ENCODE measurements at regions not wholly inside any gene's neighbourhood (a gene's known extent, or its start where the extent isn't known, plus 50 kb on each side); places are given as distances from the start of the nearest gene placed in this dataset.

DNA sequence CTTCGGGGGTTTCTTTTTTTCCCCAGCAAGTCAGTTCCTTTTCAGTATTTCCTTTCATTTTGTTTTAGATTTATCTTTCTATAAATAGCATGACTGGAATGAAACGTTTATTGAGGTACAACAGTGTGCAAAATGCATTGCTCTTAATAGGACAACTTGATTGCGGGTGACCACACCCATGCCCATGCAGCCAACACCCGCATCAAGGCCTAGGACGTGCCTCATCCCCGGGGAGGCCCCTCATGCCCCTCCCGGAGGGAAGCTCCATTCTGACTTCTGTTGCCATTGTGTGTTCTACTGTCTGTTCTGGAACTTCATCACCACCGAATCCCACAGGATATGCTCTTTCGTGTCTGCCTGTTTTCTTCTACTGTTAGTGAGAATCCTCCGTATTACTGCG lies 82.2 kb downstream of the RPS6KA4 start:
- no peak for DNase-seq (ENCODE audit: low read depth)
- TF ChIP-seq, protein P1, sequence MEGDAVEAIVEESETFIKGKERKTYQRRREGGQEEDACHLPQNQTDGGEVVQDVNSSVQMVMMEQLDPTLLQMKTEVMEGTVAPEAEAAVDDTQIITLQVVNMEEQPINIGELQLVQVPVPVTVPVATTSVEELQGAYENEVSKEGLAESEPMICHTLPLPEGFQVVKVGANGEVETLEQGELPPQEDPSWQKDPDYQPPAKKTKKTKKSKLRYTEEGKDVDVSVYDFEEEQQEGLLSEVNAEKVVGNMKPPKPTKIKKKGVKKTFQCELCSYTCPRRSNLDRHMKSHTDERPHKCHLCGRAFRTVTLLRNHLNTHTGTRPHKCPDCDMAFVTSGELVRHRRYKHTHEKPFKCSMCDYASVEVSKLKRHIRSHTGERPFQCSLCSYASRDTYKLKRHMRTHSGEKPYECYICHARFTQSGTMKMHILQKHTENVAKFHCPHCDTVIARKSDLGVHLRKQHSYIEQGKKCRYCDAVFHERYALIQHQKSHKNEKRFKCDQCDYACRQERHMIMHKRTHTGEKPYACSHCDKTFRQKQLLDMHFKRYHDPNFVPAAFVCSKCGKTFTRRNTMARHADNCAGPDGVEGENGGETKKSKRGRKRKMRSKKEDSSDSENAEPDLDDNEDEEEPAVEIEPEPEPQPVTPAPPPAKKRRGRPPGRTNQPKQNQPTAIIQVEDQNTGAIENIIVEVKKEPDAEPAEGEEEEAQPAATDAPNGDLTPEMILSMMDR (conservative IDR thresholded peaks at IDR 0.05; ENCODE audit: control insufficient read depth, insufficient read depth, low read depth, low read length), result no peak
- no peak overlapping the region for H3K4me3 ChIP-seq (ENCODE audit: control insufficient read depth, low read depth, low read length)

DNA sequence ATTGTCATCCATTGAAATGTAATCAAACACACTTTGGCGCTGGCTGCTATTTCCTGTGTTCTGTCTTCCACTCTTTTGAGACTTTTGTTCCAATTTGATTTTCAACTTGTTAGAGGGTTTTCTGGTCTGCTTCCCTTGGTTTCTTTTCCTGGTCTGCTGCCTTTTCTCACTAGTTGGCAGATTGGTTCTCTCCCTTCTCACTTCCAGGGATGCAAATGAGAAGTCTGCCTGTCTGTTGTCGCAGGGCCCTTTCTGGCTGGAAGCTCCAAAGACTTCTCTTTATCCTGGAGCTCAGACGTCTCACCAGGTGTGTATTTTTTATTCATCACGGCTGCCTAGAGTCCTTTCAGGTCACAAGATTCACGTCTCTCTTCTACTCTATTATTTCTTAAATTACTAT lies 84.0 kb downstream of the RPS6KA4 start:
- H3K4me3 ChIP-seq (ENCODE audit: control insufficient read depth, low read depth, low read length), result no peak overlapping the region
- DNase-seq (ENCODE audit: low read depth), result no peak
- TF ChIP-seq, protein P1 (conservative IDR thresholded peaks at IDR 0.05; ENCODE audit: control insufficient read depth, insufficient read depth, low read depth, low read length), result no peak

DNA sequence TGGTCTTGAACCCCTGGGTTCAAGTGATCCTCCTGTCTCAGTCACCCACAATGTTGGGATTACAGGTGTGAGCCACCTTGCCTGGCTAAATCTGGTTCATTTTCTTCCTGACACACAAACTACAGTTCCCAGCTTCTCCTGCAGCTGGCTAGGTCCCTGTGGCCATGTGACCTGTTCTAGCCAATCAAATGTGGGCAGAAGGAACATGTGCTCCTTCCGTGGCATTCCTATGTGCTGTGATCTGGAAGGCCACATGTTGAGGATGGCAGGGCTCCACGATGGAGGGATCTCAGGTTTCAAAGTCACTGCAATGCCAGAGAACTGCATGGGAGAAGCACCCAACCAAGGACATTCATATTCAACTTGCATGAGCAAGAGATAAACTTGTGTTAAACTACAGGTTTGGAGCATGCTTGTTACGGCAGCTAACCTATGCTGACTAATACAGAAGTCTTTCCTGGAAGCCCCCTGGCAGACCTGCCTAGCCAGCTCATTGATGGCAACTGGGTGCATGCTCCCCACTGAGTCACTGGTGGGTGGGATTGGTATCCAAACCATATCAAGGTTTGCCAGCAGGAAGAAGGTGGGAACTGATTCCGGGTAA lies 86.0 kb downstream of the RPS6KA4 start:
- no peak overlapping the region for H3K4me3 ChIP-seq (ENCODE audit: control insufficient read depth, low read depth, low read length)
- DNase-seq (ENCODE audit: low read depth), result peak; percentile 50
- TF ChIP-seq, protein P1 (conservative IDR thresholded peaks at IDR 0.05; ENCODE audit: control insufficient read depth, insufficient read depth, low read depth, low read length), result no peak

DNA sequence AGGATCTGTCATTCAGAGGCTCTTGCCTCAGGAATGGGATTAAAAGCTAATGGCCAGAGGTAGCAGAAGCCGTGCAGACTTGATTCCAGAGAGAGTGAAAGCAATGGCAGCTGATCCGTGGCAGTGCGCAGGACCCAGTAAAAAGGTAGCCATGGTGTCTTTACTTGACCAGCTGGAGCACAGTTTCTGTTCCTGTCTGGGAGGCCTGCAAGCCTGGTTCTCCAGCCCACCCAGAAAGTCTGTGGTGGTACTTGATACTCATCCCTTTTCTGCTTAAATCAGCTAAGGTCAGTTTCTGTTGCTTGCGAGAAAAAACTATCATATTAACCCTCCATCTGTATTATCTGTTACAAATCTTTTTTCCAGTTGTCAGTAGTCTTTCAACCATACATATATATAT lies 86.7 kb downstream of the RPS6KA4 start:
- no peak overlapping the region for H3K4me3 ChIP-seq (ENCODE audit: control insufficient read depth, low read depth, low read length)
- TF ChIP-seq, protein P1 (conservative IDR thresholded peaks at IDR 0.05; ENCODE audit: control insufficient read depth, insufficient read depth, low read depth, low read length), result no peak
- DNase-seq (ENCODE audit: low read depth), result no peak

DNA sequence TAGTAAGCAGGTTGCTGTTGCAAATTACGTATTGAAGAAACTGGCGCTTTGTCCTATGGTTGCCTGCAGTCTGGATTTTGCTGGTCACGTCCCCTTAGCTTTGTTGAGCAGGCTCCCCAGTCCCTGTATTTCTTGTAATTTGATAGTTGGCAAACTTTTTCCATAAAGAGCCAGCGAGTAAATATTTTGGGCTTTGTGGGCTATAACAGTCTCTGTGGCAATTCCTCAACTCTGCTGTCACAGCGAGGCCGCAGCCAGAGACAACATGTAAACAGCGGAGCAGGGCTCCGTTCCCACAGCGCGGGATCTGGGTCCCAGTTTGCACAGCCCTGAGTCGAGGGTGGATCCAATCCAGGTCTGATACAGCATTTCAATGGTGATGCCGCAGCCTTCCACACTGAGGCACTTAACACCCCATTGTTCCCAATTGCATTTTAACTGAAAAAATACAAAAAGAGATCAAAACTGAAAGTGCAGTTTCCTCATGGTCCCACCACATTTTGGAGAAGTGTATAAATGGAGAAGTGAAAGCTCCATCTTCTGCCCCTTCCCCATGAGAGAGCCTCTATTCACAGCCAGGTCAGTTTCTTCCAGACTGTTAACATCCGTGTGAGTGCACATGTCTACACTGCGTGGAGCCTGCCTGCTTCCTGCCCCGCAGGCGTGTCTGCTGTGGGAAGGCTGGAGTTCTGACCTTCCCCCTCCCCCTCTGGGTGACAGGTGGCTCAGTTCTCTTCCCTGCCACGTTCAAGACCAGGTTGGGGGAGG lies 89.1 kb downstream of the RPS6KA4 start:
- no peak overlapping the region for H3K4me3 ChIP-seq (ENCODE audit: control insufficient read depth, low read depth, low read length)
- TF ChIP-seq, protein P1 (conservative IDR thresholded peaks at IDR 0.05; ENCODE audit: control insufficient read depth, insufficient read depth, low read depth, low read length), result no peak
- DNase-seq (ENCODE audit: low read depth), result no peak

DNA sequence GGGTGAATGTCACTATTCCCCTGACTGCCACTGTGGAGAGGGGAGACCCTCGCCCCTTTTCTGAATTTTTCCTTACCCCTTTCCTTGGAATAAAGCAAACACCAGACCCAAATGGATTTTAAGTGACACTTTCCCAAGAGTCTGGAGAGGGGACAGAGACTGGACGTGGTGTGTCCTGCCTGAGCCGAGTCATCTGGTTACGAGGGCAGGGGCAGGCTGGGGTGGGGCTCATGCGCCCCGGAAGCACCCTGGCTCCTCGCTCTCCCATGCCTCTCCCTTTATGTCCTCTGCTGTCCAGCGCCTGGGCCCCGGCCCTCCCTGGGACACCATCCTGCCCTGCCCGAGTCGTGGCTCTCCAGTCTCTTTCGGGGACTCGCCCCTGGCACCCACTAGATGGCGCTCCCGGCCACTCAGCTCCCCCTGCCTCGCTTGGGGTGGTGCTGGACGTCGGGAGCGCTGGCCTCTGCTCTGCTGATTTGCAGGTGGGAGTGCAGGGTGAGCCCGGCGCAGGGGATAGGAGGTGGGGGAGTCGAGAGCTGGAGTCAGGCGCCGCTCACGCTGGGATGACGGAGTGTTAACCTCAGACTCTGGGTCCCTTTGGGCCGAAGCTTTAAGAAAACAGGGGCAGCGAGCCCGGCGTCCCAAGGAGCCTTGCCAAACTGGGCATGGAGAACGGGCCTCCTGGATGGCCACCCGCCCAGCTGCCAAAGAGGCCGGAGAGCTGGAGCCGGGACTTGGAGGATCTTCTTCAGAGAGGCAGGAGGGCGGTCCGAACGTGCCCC lies 89.8 kb downstream of the RPS6KA4 start:
- TF ChIP-seq, protein P1 (conservative IDR thresholded peaks at IDR 0.05; ENCODE audit: control insufficient read depth, insufficient read depth, low read depth, low read length), result peak; percentile 65
- H3K4me3 ChIP-seq (ENCODE audit: control insufficient read depth, low read depth, low read length), result no peak overlapping the region
- peak; percentile 53 for DNase-seq (ENCODE audit: low read depth)

Data from fibroblast of mammary gland (primary cell).